Heart left ventricle (tissue), 16 donors: ENCODE measurements at regions not wholly inside any gene's neighbourhood (a gene's known extent, or its start where the extent isn't known, plus 50 kb on each side); places are given as distances from the start of the nearest gene placed in this dataset.
"Not testable (repeated sequence)": the region's sequence is repeated elsewhere in the genome, so short reads cannot be mapped to it uniquely, and the experiment has no call there.

ENCODE experiments used
- ATAC-seq, 4 donors: fragments of 200-7000 bp; cut with Tn5 transposase; one replicate each; pipeline ENCODE4 v1.9.1; 2020 to 2022; ENCODE audit warnings: moderate library complexity in 4 of 4, mild to moderate bottlenecking in 3 of 4, moderate number of reproducible peaks in 1 of 4
- DNase-seq, 5 donors: peaks; one replicate each; pipeline ENCODE4 v3.0.0-alpha.2; 2020
- H3K27ac ChIP-seq, 12 donors: fragments of 200-600 bp; sonication (generic) in 4 of 12; one replicate each; pipeline versions ENCODE4 v1.5.0 to v1.8.0; 2016 to 2022; ENCODE audit warnings: mild to moderate bottlenecking in 2 of 12
- H3K27me3 ChIP-seq, 9 donors: fragments of 200-600 bp; sonication (generic) in 2 of 9; one replicate each; pipeline versions ENCODE4 v1.5.1 to v1.8.0; 2016 to 2022; ENCODE audit warnings: mild to moderate bottlenecking in 3 of 9
- H3K36me3 ChIP-seq, 9 donors: fragments of 200-600 bp; sonication (generic) in 2 of 9; one replicate each; pipeline versions ENCODE4 v1.5.0 to v1.8.0; 2018 to 2022; ENCODE audit warnings: mild to moderate bottlenecking in 2 of 9
- H3K4me1 ChIP-seq, 12 donors: fragments of 200-600 bp; sonication (generic) in 4 of 12; one replicate each; pipeline versions ENCODE4 v1.5.0 to v1.8.0; 2016 to 2022; ENCODE audit warnings: mild to moderate bottlenecking in 3 of 12
- H3K4me3 ChIP-seq, 12 donors: fragments of 200-600 bp; sonication (generic) in 4 of 12; one replicate each; pipeline versions ENCODE4 v1.5.0 to v1.8.0; 2017 to 2022; ENCODE audit warnings: mild to moderate bottlenecking in 9 of 12, moderate library complexity in 4 of 12
- H3K9me3 ChIP-seq, 12 donors: fragments of 200-600 bp; sonication (generic) in 4 of 12; one replicate each; pipeline versions ENCODE4 v1.5.0 to v1.8.0; 2016 to 2022; ENCODE audit warnings: mild to moderate bottlenecking in 1 of 12
- CTCF ChIP-seq, 12 donors: fragments of 200-600 bp; sonication (generic) in 4 of 12; IDR thresholded peaks; one replicate each; pipeline versions ENCODE4 v1.5.0 to v1.8.0; 2018 to 2022; ENCODE audit warnings: antibody characterized with exemption in 12 of 12, mild to moderate bottlenecking in 5 of 12
- POLR2A ChIP-seq, 2 donors: fragments of 450-650 bp; IDR thresholded peaks; one replicate each; pipeline ENCODE4 v1.6.1; 2017; ENCODE audit warnings: antibody characterized with exemption in 2 of 2, mild to moderate bottlenecking in 2 of 2, moderate library complexity in 2 of 2
- WGBS, 4 donors: extraction: QIAGEN DNeasy Blood & Tissue Kit in 2 of 4; methylation state at CpG; one replicate each; pipeline versions ENCODE4 v1.1.5 to v1.1.7; 2013 to 2018; 5-methylcytosine and 5-hydroxymethylcytosine counted together
- intact Hi-C, 10 donors: fragments of 100-400 bp; cut with DNase I; formaldehyde crosslinking; loops; one replicate each; pipeline versions ENCODE4 v1.11.1 to v1.14.2; 2022
- donor health status: ischemic (EF 13 %, LVEDD 7.1; RV severe dilation, severe dysfunction).
- donor health status: healthy with polysubstance abuse.
- donor health status: DM: no; HTN: yes; CAD: no.
- donor health status: DM: no; HTN: no; CAD: no.
- donor health status: ischemic (EF 25% LVEDD 6.9; RV normal size, moderate dysfunction).
- donor health status: ischemic (EF 25% LVEDD 5.7; RV mildly dilated, moderate dysfunction).
- donor health status: healthy.
- donor health status: DM: yes; HTN: yes; CAD: no.
- donor health status: ischemic (EF 35%, LVEDD 5.7; RV mildly dilated, moderate dysfunction).
- donor health status: nonischemic (EF 11% LVEDD 7.7; RV severe dilation, severe dysfunction).
- donor health status: DM: yes; HTN: yes; CAD: no.
- donor health status: PGD.
- donor health status: ischemic (EF 29% LVEDD 5.4; RV normal size, mild dysfunction).
- donor health status: nonischemic (EF 23%, LVEDD 6.1; RV moderate dilation, normal function).

- no peaks in the 10 kb centered on the region for H3K9me3 ChIP-seq
- TF ChIP-seq POLR2A (IDR thresholded peaks at IDR 0.05) (no peak), CTCF (IDR thresholded peaks at IDR 0.05) (no peak)
- no peak overlapping the region for H3K4me3 ChIP-seq
- no peak overlapping the region for H3K27ac ChIP-seq
- H3K36me3 ChIP-seq: no peaks in the 10 kb centered on the region
- H3K27me3 ChIP-seq: no peaks in the 10 kb centered on the region
- intact Hi-C loops: loop anchor here in 1 of 10 donors (10.0 kb wide), 1 partner anchor 156 kb away; no protein-coding TSS in a partner anchor
- peaks cover 0 to 3% (median 0%) of the 10 kb centered on the region in 12 donors for H3K4me1 ChIP-seq
- ATAC-seq (no peak), DNase-seq (no peak)
- 76 to 80% (median 78%) methylated on average over 7 of the region's 7 CpGs for WGBS, 4 donors
Measured at GRCh38 chr2:147420517-147420916, 424.3 kb upstream of the ACVR2A start.

GRCh38 chr2:147416099-147416498 is 428.7 kb upstream of the ACVR2A start:
- ATAC-seq (no peak), DNase-seq (no peak)
- intact Hi-C loops: no loop called here
- H3K36me3 ChIP-seq: no peaks in the 10 kb centered on the region
- H3K4me1 ChIP-seq: no peaks in the 10 kb centered on the region
- TF ChIP-seq CTCF (IDR thresholded peaks at IDR 0.05) (no peak), POLR2A (IDR thresholded peaks at IDR 0.05) (no peak)
- H3K27ac ChIP-seq: no peak overlapping the region
- WGBS, 4 donors: 83 to 89% (median 88%) methylated on average over 4 of the region's 4 CpGs
- H3K4me3 ChIP-seq: no peak overlapping the region
- H3K9me3 ChIP-seq: peaks cover 0 to 11% (median 3%) of the 10 kb centered on the region in 12 donors
- no peaks in the 10 kb centered on the region for H3K27me3 ChIP-seq

- intact Hi-C loops, DNase-seq: not testable (repeated sequence)
- 45 to 56% (median 50%) methylated on average over 1 of the region's 1 CpG for WGBS, 4 donors
Measured at GRCh38 chr2:147414656-147415055, 430.2 kb upstream of the ACVR2A start.

GRCh38 chr2:147408357-147408756 is 436.5 kb upstream of the ACVR2A start:
- Histone ChIP-seq H3K36me3 (no peaks in the 10 kb centered on the region), H3K4me1 (no peaks in the 10 kb centered on the region), H3K9me3 (peaks cover 0 to 22% (median 4%) of the 10 kb centered on the region in 12 donors), H3K27me3 (no peaks in the 10 kb centered on the region), H3K4me3 (no peak overlapping the region), H3K27ac (no peak overlapping the region)
- DNase-seq (no peak), ATAC-seq (no peak)
- intact Hi-C loops: no loop called here
- no peak for TF ChIP-seq CTCF (IDR thresholded peaks at IDR 0.05)
- 62 to 82% (median 75%) methylated on average over 2 of the region's 2 CpGs for WGBS, 4 donors

More at GRCh38 chr2:147414656-147415055, 430.2 kb upstream of the ACVR2A start:
- H3K27me3 ChIP-seq, H3K27ac ChIP-seq, H3K36me3 ChIP-seq, H3K4me1 ChIP-seq, ATAC-seq, H3K4me3 ChIP-seq: not testable (repeated sequence)
- H3K9me3 ChIP-seq: peaks cover 0 to 23% (median 5%) of the 10 kb centered on the region in 12 donors

GRCh38 chr2:147405651-147406050 is 439.2 kb upstream of the ACVR2A start:
- DNase-seq (no peak), ATAC-seq (no peak)
- no peak overlapping the region for H3K27ac ChIP-seq
- no peaks in the 10 kb centered on the region for H3K4me1 ChIP-seq
- H3K9me3 ChIP-seq: peaks cover 0 to 9% (median 0%) of the 10 kb centered on the region in 12 donors
- H3K4me3 ChIP-seq: no peak overlapping the region
- 31 to 39% (median 36%) methylated on average over 1 of the region's 1 CpG for WGBS, 4 donors
- no peaks in the 10 kb centered on the region for H3K36me3 ChIP-seq
- no peaks in the 10 kb centered on the region for H3K27me3 ChIP-seq
- no peak for TF ChIP-seq POLR2A (IDR thresholded peaks at IDR 0.05)
- TF ChIP-seq CTCF (IDR thresholded peaks at IDR 0.05): no peak
- intact Hi-C loops: no loop called here
